OCI-M1 (cell line): ENCODE measurements at regions not wholly inside any gene's neighbourhood (a gene's known extent, or its start where the extent isn't known, plus 50 kb on each side); places are given as distances from the start of the nearest gene placed in this dataset.
"Not testable (repeated sequence)": the region's sequence is repeated elsewhere in the genome, so short reads cannot be mapped to it uniquely, and the experiment has no call there.

Source experiments
- DNase-seq: peaks from one replicate; lab custom pipeline; 2025; lab: John Stamatoyannopoulos, UW

DNA sequence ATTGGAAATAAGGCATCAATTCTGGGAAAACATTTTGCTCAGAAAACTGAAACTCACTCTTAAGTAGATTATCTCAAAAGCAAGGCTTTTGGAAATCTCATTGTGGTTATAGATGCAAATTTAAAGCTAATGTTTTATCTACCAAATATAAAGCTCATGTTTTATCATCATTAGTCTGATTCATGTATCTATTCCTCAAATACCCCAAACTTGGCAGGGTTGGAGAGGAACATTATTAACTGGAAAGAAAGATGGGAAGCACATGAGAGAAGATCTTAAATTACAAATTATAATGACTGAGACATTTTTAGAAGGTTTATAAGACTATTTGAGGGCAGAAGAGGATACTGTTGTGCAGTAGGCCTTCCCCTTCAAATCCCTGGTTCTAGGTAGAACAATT is 137.3 kb upstream of the TGFBR2 start:
- DNase-seq: no peak

DNA sequence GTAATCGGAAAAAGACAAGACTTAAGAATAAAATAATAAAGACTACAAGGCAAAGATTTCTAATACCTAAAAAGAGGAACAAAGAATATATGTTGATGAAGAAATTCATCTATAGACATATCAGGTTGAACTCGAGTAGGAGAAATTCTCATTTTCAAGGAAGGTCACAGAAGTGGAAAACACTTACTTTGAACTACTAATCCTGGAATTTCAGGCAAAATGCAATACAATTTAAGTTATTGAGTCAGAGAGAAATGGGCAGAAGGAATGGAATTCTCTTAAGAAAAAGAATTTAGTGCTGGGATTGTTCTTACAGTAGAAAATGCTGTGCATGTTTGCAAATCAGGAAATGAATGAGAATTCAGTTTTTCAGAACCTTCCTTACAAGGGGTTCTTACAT is 135.9 kb upstream of the TGFBR2 start:
- DNase-seq: no peak

DNA sequence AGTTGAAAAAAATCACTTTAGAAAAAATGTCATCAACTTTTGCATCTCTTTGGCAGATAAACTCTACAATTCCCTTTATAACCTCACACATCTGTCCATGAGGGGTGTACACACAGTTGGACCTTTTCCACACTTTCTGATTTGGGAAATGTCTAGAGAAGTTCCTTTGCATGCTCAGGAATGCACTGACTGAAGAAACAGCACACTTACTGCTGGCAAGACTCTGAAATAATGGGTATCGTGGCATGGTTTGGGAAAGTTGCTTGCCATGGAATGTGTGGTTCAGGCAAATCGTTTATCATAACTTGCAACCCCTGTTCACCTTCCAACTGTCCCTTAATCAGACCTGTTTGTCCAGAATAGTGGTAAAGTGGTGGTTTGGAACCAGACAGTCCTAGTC is 135.3 kb upstream of the TGFBR2 start:
- DNase-seq: no peak

DNA sequence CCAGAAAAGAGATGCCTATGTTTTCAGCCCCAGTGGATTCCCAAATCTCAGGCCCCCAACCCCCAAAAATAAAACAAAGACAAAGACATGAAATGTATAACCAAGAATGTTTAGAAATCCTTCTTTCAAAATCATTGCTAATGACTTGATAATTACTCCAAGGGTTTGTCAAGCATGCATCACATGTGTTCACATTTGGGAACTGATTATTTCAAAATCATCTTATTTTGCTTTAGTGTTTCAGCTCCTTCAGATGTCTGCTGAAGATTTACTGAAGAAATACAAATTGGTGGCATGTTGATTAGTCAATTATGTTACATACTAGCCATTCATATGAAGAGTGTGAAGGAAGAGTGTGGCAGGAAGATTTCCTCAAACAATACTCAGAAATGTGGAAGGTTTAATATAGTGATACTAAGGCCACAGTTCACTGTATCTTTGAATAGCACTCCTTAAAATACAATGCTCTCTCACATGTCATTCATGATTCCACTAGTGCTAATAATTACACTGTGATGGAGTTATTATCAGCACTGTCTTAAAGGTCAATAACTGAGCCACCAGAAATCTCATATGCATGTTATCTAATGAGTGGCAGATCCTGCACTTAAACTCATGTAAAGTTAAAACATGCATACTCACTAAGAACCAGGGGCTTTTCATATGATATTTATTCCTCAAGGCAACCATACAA is 134.5 kb upstream of the TGFBR2 start:
- DNase-seq: no peak

DNA sequence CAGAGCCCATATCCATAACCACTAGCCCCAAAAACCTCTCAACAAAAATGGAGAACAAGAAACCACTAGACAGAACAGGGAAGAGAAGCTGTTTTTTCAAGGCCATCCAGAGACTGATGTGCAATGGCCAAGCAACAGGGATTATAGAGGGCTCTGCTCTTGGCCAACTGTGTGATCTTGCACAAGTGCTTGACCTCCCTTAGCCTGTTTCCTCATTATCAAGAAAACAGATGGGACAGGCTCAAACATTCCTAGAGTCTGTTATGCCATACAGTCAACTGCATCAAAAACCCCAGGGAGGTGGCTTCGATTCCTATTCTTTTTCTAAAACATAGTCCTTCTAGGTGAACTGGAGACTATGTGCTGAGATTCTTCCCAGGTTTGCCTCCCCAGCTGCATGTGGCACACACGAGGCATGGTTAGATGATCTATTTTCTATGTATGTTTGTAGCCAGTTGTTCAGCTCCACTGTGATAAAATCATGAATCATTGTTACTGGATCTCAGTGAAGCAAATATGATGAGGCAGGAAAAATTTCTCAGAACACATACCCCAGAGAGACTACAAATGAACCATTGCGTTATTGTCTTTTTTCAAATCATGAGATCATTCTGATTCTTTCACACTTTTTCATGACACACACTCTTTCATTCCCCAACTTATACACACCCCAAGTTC is 132.9 kb upstream of the TGFBR2 start:
- DNase-seq: no peak

DNA sequence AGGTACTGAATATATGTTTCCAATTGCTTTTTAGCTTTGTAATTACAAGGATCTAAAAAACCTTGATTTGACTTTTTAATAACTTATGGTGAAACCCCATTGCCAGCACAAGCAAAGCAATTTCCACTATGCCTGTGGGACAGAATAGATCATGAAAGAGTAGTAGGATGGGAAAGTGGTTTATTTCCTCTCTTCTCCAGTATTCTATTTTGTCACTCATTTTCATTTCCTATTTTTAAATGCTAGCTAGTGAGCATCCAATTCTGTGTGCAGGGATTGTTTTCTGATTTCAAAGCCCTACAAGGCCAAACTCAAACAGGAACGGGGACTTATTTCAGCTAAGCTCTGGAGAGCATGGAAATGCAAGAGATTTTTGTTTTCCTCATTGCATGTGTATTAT is 132.0 kb upstream of the TGFBR2 start:
- DNase-seq: no peak

DNA sequence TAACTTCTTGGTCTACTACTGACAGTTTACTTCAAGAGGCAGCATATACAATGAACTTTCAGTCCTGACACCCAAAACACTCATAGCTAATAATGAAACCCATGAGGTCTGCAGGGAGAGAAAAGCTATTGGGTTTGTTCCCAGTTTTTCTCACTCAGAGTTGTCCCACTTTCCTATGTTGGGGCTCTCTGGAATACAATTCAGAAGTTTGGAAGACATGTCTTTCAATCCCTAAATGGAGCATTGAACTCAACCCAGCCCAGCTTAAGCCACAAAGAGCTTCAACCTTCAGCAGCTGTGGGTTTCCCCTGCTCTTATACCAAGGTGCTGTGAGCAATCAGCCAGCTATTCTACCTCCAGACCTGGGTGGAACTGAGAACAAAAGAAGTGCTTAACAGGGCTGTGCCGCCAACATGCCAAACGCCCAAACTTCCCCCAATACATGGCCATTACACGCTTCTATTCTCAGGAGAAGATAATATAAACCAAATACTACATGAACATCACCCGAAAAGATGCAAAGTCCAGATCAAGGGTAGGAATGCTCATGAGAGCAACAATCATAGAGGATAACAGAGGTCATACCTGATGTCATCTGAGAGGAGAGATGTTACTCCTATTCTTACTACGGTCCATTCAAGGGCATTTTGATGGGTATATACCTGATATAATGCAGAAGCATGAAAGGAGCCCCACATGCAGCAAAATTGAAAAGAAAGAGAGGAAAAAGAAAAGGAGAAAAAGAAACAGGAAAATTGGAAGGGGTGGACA is 131.2 kb upstream of the TGFBR2 start:
- DNase-seq: no peak

DNA sequence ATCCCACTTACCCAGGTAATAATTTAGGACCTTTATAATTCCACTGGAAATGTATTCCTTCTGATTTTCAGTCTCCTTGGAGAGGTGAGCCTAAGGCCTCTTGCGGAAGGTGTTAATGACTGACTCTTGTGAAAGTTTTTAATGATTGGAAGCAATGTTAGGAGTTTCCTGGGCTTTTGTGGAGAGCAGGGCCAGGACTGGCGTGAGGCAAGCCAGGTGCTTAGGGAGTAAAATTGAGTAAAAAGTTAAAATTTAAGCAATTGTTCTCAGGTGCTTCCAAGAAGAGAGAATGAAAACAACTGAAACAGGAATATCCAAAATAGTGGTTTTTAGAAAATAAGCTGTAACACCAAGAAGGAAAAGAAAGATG is 130.6 kb upstream of the TGFBR2 start:
- DNase-seq: no peak

DNA sequence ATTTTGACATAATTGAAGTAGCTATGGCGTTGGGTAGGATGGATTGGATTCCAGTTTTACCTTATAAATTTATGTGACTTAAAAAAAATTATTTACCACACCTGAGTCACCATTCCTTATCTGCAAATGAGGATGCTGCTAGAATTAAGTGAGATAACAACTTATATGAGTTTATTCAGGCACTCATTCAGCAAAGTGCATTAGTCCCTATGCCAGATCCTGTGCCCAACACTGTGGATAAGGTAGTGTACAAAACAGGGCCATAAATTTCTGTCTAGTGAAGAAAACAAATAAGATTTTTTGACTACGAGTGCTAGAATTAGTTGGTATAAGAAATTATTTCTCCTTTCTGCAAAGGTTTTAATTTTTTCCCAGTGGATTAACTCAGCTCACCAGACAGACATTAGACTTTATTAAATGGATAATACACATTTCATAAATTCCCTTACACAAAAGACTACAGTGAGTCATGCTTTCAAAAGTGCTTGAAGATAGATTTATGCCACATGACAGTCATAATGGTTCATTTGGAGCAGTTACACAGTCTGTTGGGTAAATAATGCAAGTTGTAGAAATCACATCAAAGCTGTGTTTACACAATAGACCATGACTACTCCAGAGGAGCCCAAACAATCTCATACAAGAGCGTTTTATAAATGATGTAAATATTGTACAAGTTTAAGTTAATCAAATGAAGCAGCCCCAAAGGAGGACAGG is 129.9 kb upstream of the TGFBR2 start:
- peak; percentile 3 for DNase-seq

DNA sequence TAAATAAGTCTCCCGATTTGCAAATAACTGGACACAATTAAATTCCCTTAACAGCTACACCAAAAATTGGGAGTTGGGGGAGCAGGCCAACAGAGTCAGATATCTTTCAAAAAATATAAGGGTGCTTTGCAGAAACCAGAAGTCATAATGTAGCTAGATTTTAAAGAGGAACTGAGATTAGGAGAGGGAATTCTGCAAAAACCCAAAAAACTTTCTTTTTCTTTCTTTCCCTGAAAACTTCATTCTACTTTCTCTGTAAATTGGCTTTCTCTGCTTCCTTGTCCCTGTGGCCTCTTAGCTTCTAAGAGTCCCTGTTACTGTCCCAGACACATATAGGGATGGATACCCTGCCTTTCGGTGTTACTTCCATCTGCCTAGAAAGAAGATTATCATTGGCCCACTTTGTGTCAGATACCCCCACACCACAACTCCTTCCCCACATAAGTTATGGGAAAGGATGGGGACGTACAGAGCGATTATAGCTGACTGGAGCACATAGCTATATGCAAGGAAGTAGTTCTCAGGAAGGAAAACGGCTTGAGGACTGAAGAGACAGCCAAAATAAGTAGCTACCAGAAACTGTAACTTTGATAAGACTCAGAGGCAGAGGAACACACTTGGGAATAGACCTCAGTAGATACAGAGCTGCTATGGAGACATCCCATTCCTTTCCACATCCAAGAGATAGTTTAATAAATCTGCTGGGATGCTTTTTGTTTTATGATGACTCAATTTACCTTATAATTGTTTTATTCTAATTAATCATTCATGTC is 129.1 kb upstream of the TGFBR2 start:
- no peak for DNase-seq

DNA sequence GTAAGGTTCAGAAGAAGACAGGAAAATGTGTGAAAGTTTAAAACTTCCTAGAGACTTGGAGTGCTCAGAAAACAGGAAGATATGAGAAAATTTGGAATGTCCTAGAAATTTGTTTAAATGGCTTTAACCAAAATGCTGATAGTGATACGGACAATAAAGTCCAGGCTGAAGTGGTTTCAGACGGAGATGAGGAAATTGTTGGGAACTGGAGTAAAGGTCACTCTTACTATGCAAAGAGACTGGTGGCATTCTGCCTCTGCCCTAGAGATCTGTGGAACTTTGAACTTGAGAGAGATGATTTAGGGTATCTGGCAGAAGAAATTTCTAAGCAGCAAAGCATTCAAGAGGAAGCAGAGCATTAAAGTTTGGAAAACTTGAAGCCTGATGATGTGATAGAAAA is 126.7 kb upstream of the TGFBR2 start:
- DNase-seq: not testable (repeated sequence)

DNA sequence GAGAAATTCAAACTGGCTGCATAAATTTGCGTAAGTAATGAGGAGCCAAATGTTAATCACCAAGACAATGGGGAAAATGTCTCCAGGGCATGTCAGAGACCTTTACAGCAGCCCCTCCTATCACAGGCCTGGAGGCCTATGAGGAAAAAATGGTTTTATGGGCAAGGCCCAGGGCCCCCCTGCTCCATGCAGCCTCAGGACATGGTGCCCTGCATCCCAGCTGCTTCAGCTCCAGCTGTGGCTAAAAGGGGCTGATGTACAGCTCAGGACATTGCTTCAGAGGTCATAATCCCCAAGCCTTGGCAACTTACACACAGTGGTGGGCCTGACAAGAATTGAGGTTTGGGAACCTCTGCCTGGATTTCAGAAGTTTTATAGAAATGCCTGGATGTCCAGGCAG is 126.2 kb upstream of the TGFBR2 start:
- DNase-seq: not testable (repeated sequence)

DNA sequence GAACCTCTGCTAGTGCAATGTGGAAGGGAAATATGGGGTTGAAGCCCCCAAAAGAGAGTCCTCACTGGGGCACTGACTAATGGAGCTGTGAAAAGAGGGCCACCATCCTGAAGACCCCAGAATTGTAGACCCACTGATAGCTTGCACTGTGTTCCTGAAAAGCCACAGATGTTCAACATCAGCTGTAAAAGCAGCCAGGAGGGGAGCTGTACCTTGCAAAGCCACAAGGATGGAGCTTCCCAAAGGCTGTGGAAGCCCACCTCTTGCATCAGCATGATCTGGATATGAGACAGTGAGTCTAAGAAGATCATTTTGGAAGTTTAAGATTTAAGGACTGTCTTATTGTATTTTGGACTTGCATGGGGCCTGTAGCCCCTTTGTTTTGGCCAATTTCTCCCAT is 125.8 kb upstream of the TGFBR2 start:
- no peak for DNase-seq

DNA sequence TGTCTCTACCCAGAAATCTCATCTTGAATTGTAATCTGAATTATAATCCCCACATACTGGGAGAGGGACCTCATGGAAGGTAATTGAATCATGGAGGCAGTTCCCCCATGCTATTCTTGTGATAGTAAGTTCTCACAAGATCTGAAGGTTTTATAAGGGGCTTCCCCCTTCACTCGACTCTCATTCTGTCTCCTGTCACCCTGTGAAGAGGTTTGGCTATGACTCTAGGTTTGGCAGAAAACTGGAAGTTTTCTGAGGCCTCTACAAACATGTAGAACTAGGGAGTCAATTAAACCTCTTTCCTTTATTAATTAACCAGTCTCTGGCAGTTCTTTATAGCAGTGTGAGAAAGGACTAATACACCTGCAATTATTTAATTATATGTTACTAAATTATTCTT is 125.2 kb upstream of the TGFBR2 start:
- no peak for DNase-seq

DNA sequence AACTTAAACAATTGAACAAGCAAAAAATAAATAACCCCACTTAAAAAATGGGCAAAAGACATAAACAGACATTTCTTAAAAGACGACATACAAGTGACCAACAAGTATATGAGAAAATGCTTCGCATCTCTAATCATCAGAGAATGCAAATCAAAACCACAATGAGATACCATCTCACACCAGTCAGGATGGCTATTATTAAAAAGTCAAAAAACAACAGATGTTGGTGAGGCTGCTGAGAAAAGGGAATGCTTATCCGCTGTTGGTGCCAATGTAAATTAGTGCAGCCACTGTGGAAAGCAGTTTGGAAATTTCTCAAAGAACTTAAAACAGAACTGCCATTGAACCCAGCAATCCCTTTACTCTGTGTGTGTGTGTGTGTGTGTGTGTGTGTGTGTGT is 122.2 kb upstream of the TGFBR2 start:
- DNase-seq: not testable (repeated sequence)

DNA sequence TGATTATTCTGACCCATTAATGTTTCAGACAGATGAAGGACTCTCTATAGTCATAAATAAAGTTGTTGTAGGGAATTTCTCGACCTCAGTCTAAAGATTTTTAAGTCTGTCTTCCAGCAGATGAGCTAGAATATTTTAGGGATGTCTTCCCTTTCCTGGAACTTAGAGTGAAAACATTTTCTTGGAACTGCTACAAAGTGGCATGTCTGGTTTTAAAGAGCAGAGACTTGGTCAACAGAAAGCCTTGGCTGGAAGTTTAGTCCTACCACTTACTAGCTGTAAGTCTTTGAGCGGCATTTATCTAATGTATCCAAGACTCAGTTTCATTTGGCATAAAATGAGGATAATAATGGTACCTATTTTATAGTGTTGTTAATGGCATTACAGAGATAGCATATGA is 120.0 kb upstream of the TGFBR2 start:
- peak; percentile 7 for DNase-seq

DNA sequence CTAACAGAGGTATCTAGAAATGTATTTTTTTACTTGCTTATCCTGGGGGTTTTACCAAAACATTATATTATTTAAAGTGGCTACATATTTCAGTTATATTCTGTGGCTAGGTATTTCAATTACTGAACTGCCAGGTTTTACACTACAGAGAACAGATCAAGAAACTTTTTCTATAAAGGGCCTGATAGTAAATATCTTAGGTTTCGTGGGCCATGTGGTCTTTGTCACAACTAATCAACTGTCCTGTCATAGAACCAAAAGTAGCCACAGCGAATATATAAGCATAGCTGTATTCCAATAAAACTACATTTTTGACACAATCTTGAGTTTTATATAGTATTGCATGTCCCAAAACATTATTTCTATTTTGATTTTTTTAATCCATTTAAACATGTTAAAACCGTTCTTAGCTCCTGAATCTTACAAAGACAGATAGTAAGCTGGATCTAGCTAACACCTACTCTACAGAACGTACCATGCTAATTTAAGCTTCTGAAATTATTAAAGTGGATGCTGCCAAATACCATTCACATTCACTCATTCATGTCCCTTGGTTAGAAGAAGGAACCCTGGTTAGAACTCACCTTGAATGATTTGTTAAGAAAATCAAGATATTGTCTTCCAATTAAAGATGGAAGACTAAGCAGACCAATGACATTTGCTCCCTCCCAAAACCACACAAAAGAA is 118.2 kb upstream of the TGFBR2 start:
- no peak for DNase-seq

DNA sequence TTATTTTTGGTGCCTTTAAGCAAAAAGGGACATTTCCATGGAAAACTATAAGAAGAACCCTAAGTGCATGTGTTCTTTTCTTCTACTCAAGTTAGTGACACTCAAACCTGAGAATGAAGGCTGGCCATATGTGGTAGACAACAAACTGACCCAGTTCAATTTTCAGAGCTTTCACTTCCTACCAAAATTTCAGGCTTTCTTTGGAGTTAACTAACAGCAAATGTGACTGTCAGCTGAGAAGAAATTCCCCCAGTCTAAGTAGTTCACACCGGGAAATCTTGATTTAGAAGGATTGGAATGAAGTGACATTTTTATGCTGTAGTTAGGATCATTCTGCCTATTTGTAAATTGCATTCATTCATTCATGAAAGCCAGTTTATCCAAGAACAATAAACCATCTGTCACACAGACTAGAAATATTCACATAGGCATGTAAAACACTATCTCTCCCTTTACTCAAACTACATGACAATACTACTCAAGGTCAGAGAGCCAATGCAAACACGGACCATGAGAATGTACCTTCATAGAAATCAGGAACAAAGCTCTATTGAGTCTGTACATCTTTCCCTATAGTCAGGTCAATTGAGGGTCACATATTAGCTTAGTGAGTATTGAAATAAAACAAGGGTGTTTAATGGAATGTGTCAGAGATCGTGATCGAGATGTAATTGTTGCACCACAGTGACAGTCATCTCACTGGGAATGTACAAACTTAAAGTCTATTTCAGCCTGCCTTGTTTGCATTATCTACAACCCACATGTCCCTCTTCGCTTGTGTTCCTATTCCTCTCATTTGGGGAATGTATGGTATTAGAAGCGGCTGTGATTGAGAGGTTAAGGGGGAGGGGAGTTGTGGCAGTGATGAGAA is 113.8 kb upstream of the TGFBR2 start:
- no peak for DNase-seq

DNA sequence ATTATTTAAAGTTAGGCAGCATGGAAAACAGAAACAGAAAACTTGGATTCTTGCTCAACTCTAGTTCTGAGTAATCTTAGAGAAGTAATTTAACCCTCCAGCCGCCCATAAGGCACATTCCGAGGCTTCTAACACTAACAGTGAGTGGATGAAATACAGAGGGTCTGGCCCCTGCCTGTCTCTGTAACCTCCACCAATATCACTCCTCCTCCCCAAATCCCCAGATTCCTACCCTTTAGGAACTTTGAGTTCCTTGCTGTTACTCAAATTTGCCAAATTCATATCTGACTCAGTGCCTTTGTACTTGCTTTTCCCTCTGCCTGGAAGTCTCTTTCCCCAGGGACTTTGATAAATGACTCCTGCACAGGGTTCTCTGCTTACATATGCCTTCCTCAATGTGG is 112.5 kb upstream of the TGFBR2 start:
- DNase-seq: no peak
